Astrocyte of the cerebellum (primary cell): ENCODE measurements at regions not wholly inside any gene's neighbourhood (a gene's known extent, or its start where the extent isn't known, plus 50 kb on each side); places are given as distances from the start of the nearest gene placed in this dataset.

Experiments used
- DNase-seq: peaks from one replicate; pipeline ENCODE4 v3.0.0-alpha.2; 2011; ENCODE audit warnings: low read depth
- H3K4me3 ChIP-seq: 2 replicates; pipeline ENCODE4 v1.5.1; 2011; ENCODE audit warnings: mild to moderate bottlenecking, low read depth, low read length, moderate library complexity
- in situ Hi-C: cut with HindIII; loops from 2 replicates; pipeline ENCODE4 v1.10.0; 2017; ENCODE audit warnings: low sequenced_read_pairs
- TF ChIP-seq, protein P1 (sequence below): IDR thresholded peaks from 2 replicates; pipeline ENCODE4 v1.5.1; 2012; ENCODE audit warnings: low read length, low read depth, moderate library complexity, mild to moderate bottlenecking; ENCODE audit errors: missing control alignments

DNA sequence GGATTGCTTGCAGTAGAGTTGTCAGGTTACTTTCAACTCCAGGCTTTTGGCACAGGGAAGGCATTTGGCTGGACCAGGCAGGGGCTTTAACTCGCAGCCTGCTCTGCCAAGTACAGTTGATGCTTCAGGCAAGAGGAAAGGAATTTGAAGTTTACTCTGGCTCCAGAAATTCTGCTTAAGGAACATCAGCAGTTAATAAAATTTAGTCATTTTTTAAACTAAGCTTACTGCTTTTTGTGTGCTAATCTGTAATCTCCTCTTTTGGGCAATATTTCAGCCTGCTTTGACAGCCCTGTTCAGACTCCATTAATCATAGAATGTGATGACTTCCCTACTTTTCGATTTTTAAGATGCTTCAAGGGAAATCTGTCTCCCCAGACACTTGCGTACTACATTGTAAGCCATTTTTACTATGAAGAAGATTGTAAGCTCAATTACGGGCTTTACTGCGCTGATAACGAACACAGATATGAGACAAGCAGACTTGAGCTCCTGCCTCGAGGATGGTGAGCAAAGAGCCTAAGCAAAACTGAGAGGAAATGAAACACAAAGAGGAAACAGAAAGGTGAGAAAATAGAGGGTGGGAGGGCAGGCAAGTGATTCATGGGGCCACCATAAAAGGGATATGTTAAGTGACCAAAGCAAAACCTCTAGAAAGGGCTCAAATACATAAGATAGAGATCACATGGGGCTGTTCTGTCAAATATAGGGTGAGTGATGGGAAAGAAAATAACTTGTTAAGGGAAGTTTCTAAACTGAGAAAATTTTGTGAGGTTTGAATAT lies 76.6 kb upstream of the VAV3 start:
- TF ChIP-seq, protein P1, sequence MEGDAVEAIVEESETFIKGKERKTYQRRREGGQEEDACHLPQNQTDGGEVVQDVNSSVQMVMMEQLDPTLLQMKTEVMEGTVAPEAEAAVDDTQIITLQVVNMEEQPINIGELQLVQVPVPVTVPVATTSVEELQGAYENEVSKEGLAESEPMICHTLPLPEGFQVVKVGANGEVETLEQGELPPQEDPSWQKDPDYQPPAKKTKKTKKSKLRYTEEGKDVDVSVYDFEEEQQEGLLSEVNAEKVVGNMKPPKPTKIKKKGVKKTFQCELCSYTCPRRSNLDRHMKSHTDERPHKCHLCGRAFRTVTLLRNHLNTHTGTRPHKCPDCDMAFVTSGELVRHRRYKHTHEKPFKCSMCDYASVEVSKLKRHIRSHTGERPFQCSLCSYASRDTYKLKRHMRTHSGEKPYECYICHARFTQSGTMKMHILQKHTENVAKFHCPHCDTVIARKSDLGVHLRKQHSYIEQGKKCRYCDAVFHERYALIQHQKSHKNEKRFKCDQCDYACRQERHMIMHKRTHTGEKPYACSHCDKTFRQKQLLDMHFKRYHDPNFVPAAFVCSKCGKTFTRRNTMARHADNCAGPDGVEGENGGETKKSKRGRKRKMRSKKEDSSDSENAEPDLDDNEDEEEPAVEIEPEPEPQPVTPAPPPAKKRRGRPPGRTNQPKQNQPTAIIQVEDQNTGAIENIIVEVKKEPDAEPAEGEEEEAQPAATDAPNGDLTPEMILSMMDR, result no peak
- in situ Hi-C loops, result no loop called here
- H3K4me3 ChIP-seq, result no peak overlapping the region
- DNase-seq, result no peak

DNA sequence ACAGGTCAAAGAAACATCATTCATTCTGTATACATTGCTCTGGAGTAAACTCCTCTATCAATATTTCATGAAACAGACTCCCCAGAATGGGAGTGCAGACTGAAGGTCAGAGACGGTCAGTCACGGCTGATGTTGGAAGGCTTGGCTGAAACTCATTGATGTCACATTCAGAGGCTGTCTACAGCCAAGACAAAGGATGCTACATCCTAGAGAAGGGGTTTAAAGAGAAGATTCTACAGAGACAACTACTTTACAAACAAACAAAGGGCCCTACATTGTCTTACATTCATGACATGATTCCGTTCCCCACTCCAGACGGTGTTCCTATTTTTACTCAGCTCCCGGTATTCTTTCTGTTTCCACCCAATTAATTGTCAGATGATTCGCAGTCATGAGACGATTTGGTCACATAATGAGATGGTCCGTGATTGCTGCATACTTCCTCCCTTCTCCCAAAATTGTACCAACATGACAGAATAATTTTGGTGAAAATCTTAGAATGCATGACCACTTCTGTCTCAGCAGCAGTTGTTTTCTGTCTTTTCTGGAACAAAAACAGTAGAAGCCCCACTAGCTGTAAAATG lies 73.8 kb upstream of the VAV3 start:
- DNase-seq, result no peak
- no peak overlapping the region for H3K4me3 ChIP-seq
- in situ Hi-C loops, result no loop called here
- TF ChIP-seq, protein P1, result no peak

- in situ Hi-C loops, result no loop called here
- H3K4me3 ChIP-seq, result no peak overlapping the region
- TF ChIP-seq, protein P1, result no peak
- no peak for DNase-seq
Measured at GRCh38 chr1:108036796-108037562, 72.0 kb upstream of the VAV3 start.

DNA sequence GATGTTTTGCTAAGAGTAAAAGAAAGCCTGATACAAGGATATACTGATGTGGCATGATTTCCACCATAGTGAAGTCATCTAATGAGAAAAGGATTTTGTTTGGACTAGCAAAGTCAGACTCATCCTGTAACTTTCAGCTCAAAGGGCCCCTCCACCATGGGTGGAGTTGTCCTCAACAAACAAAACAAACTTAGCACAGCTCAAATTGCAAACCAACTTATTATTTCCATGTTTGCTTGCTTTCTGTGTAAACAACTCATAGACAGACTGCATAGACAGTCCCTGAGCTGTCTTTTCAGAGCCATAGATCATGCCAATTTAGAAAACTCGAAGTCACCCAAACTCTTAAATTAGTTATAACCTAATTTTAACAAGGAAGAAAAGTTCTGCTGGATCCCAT lies 69.4 kb upstream of the VAV3 start:
- in situ Hi-C loops, result no loop called here
- no peak overlapping the region for H3K4me3 ChIP-seq
- no peak for DNase-seq
- TF ChIP-seq, protein P1, result no peak

GRCh38 chr1:108033550-108033951 lies 68.6 kb upstream of the VAV3 start:
- in situ Hi-C loops, result no loop called here
- TF ChIP-seq, protein P1, result no peak
- no peak for DNase-seq
- H3K4me3 ChIP-seq, result no peak overlapping the region

DNA sequence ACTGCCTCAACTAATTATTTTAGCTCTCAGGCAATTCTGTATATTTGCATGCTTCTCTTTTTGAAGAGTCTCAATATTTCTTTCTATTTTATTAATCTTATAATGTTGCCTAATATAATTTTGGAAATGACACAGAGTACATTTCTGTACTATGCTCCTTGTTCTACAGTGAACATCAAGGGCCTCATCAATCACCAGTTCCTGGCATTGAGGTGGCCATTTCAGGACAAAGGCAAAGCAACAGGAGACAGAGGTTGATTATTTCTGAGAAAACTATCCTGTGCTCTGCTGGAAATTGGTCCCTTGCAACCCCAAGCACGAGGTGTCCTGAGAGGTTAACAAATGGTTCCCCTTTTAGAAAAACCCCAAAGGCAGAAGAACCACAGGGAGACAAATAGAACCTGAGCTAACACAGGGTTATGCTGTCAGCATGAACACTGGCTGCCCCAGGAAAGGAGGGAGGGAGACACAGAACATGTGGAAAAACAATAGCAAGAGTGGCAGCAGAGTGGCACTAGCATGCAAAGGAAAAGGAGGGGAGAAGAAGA lies 63.9 kb upstream of the VAV3 start:
- in situ Hi-C loops, result no loop called here
- no peak for DNase-seq
- no peak overlapping the region for H3K4me3 ChIP-seq
- TF ChIP-seq, protein P1, result no peak
